Right ventricle myocardium inferior (tissue), 1 donor: ENCODE measurements at regions not wholly inside any gene's neighbourhood (a gene's known extent, or its start where the extent isn't known, plus 50 kb on each side); places are given as distances from the start of the nearest gene placed in this dataset.

Source experiments
- ATAC-seq: fragments of 200-7000 bp; cut with Tn5 transposase; one replicate; pipeline ENCODE4 v1.9.1; 2020; ENCODE audit warnings: mild to moderate bottlenecking, moderate library complexity
- DNase-seq: peaks from one replicate; pipeline ENCODE4 v3.0.0; 2021; ENCODE audit errors: missing footprints
- intact Hi-C: fragments of 100-400 bp; cut with DNase I; formaldehyde crosslinking; loops from one replicate; pipeline ENCODE4 v1.11.0; 2022
- donor health status: DM: no; HTN: yes; CAD: no; lungs with severe emphysema.

- no peak for ATAC-seq
- intact Hi-C loops: no loop called here
- no peak for DNase-seq
Measured at GRCh38 chr10:123526356-123527064, 139.6 kb upstream of the GPR26 start.

- intact Hi-C loops: no loop called here
- ATAC-seq: no peak
- no peak for DNase-seq
Measured at GRCh38 chr10:123527151-123527550, 139.0 kb upstream of the GPR26 start.

GRCh38 chr10:123529146-123529760 lies 136.9 kb upstream of the GPR26 start:
- no peak for DNase-seq
- ATAC-seq: no peak
- intact Hi-C loops: no loop called here

- intact Hi-C loops: no loop called here
Measured at GRCh38 chr10:123530166-123530870, 135.8 kb upstream of the GPR26 start.

GRCh38 chr10:123535386-123535785 lies 130.8 kb upstream of the GPR26 start:
- intact Hi-C loops: no loop called here
- DNase-seq (no peak), ATAC-seq (no peak)

More at GRCh38 chr10:123530166-123530870, 135.8 kb upstream of the GPR26 start:
- ATAC-seq (no peak), DNase-seq (no peak)

- DNase-seq (no peak), ATAC-seq (no peak)
- intact Hi-C loops: no loop called here
Measured at GRCh38 chr10:123536176-123536845, 129.8 kb upstream of the GPR26 start.

- intact Hi-C loops: no loop called here
- DNase-seq: no peak
- ATAC-seq: no peak
Measured at GRCh38 chr10:123537188-123537961, 128.8 kb upstream of the GPR26 start.

- intact Hi-C loops: no loop called here
- ATAC-seq (no peak), DNase-seq (no peak)
Measured at GRCh38 chr10:123538401-123539320, 127.5 kb upstream of the GPR26 start.

GRCh38 chr10:123544986-123545385 lies 121.2 kb upstream of the GPR26 start:
- DNase-seq: no peak
- intact Hi-C loops: no loop called here
- no peak for ATAC-seq

- no peak for DNase-seq
- ATAC-seq: no peak
- intact Hi-C loops: no loop called here
Measured at GRCh38 chr10:123548770-123549169, 117.4 kb upstream of the GPR26 start.

- DNase-seq: no peak
- no peak for ATAC-seq
- intact Hi-C loops: no loop called here
Measured at GRCh38 chr10:123549761-123550454, 116.2 kb upstream of the GPR26 start.

- intact Hi-C loops: no loop called here
- no peak for DNase-seq
- no peak for ATAC-seq
Measured at GRCh38 chr10:123550675-123551096, 115.5 kb upstream of the GPR26 start.

GRCh38 chr10:123551259-123551658 lies 114.9 kb upstream of the GPR26 start:
- intact Hi-C loops: no loop called here
- DNase-seq: no peak
- no peak for ATAC-seq

- no peak for DNase-seq
- ATAC-seq: no peak
- intact Hi-C loops: no loop called here
Measured at GRCh38 chr10:123552760-123553554, 113.2 kb upstream of the GPR26 start.

- no peak for DNase-seq
- no peak for ATAC-seq
- intact Hi-C loops: no loop called here
Measured at GRCh38 chr10:123553810-123554430, 112.2 kb upstream of the GPR26 start.

GRCh38 chr10:123554656-123555055 lies 111.5 kb upstream of the GPR26 start:
- intact Hi-C loops: no loop called here
- ATAC-seq (no peak), DNase-seq (no peak)
